H9 (cell line): ENCODE measurements at regions not wholly inside any gene's neighbourhood (a gene's known extent, or its start where the extent isn't known, plus 50 kb on each side); places are given as distances from the start of the nearest gene placed in this dataset.

Experiments used
- DNase-seq: peaks from one replicate; pipeline ENCODE4 v3.0.0-alpha.2; 2017
- H2AFZ ChIP-seq: one replicate; pipeline ENCODE4 v1.6.1; 2013; ENCODE audit warnings: mild to moderate bottlenecking, low read length, control low read depth, moderate library complexity
- H2AK5ac ChIP-seq: 2 replicates; pipeline ENCODE4 v1.6.1; 2013; ENCODE audit warnings: low read length, control low read depth, mixed read lengths; ENCODE audit not compliant: insufficient read length
- H2BK120ac ChIP-seq: one replicate; pipeline ENCODE4 v1.6.1; 2013; ENCODE audit warnings: low read depth, mild to moderate bottlenecking, low read length, control low read depth, inconsistent platforms; ENCODE audit not compliant: poor library complexity, severe bottlenecking
- H2BK12ac ChIP-seq: 2 replicates; pipeline ENCODE4 v1.6.1; 2013; ENCODE audit warnings: low read length, control low read depth, mixed read lengths, low read depth; ENCODE audit not compliant: insufficient read length
- H2BK15ac ChIP-seq: 2 replicates; pipeline ENCODE4 v1.6.1; 2013; ENCODE audit warnings: low read depth, low read length, control low read depth
- H2BK20ac ChIP-seq: one replicate; pipeline ENCODE4 v1.6.1; 2013; ENCODE audit warnings: low read depth, mild to moderate bottlenecking, low read length, control low read depth, inconsistent platforms; ENCODE audit not compliant: poor library complexity, severe bottlenecking
- H2BK5ac ChIP-seq: 2 replicates; pipeline ENCODE4 v1.6.1; 2013; ENCODE audit warnings: low read length, control low read depth, mixed read lengths; ENCODE audit not compliant: insufficient read length
- H3K14ac ChIP-seq: 2 replicates; pipeline ENCODE4 v1.6.1; 2013; ENCODE audit warnings: low read length, control low read depth; ENCODE audit not compliant: insufficient read depth
- H3K18ac ChIP-seq: 2 replicates; pipeline ENCODE4 v1.6.1; 2013; ENCODE audit warnings: low read depth, mild to moderate bottlenecking, mixed read lengths, low read length, control low read depth; ENCODE audit not compliant: insufficient read length
- H3K23ac ChIP-seq: 2 replicates; pipeline ENCODE4 v1.6.1; 2013; ENCODE audit warnings: low read length, control low read depth, mixed read lengths, low read depth; ENCODE audit not compliant: insufficient read length
- H3K23me2 ChIP-seq: 2 replicates; pipeline ENCODE4 v1.6.1; 2013; ENCODE audit warnings: low read depth, mild to moderate bottlenecking, mixed read lengths, low read length, control low read depth; ENCODE audit not compliant: insufficient read length, poor library complexity, severe bottlenecking
- H3K27ac ChIP-seq: 2 replicates; pipeline ENCODE4 v1.5.1; 2013; ENCODE audit warnings: low read length, control low read depth, mixed read lengths, low read depth; ENCODE audit not compliant: insufficient read length
- H3K27me3 ChIP-seq: 2 replicates; pipeline ENCODE4 v1.6.1; 2013; ENCODE audit warnings: low read length, control low read depth, inconsistent platforms; ENCODE audit not compliant: insufficient read depth
- H3K4ac ChIP-seq: 2 replicates; pipeline ENCODE4 v1.6.1; 2013; ENCODE audit warnings: low read depth, mild to moderate bottlenecking, control low read depth, inconsistent platforms, low read length, moderate library complexity
- H3K4me1 ChIP-seq: 2 replicates; pipeline ENCODE4 v1.6.1; 2013; ENCODE audit warnings: low read length, control low read depth, inconsistent platforms; ENCODE audit not compliant: insufficient read depth
- H3K4me2 ChIP-seq: 2 replicates; pipeline ENCODE4 v1.6.1; 2013; ENCODE audit warnings: low read length, control low read depth, mixed read lengths; ENCODE audit not compliant: insufficient read length, insufficient read depth
- H3K56ac ChIP-seq: 2 replicates; pipeline ENCODE4 v1.6.1; 2013; ENCODE audit warnings: low read depth, mild to moderate bottlenecking, mixed read lengths, low read length, control low read depth; ENCODE audit not compliant: insufficient read length
- H3K79me1 ChIP-seq: 2 replicates; pipeline ENCODE4 v1.6.1; 2013; ENCODE audit warnings: low read depth, mild to moderate bottlenecking, moderate library complexity, low read length, control low read depth, inconsistent platforms; ENCODE audit not compliant: insufficient read depth, poor library complexity, severe bottlenecking
- H3K79me2 ChIP-seq: 2 replicates; pipeline ENCODE4 v1.6.1; 2013; ENCODE audit warnings: low read length, control low read depth, inconsistent platforms; ENCODE audit not compliant: insufficient read depth
- H3K9ac ChIP-seq: 2 replicates; pipeline ENCODE4 v1.6.1; 2013; ENCODE audit warnings: low read length, control low read depth, mixed read lengths; ENCODE audit not compliant: insufficient read length; ENCODE audit errors: extremely low read depth
- H3K9me3 ChIP-seq: one replicate; pipeline ENCODE4 v1.6.1; 2013; ENCODE audit warnings: low read depth, low read length, inconsistent platforms; ENCODE audit not compliant: control insufficient read depth
- H3T11ph ChIP-seq: one replicate; pipeline ENCODE4 v1.6.1; 2013; ENCODE audit warnings: mild to moderate bottlenecking, low read length, control low read depth, inconsistent platforms
- H4K20me1 ChIP-seq: one replicate; pipeline ENCODE4 v1.6.1; 2013; ENCODE audit not compliant: control insufficient read depth, insufficient read length, insufficient read depth
- H4K5ac ChIP-seq: 2 replicates; pipeline ENCODE4 v1.6.1; 2013; ENCODE audit warnings: low read depth, mild to moderate bottlenecking, mixed read lengths, low read length, control low read depth; ENCODE audit not compliant: insufficient read length
- H4K8ac ChIP-seq: replicated peaks from 2 replicates; pipeline ENCODE4 v1.6.1; 2013; ENCODE audit warnings: low read length, control low read depth, mixed read lengths, low read depth; ENCODE audit not compliant: insufficient read length
- H4K91ac ChIP-seq: 2 replicates; pipeline ENCODE4 v1.6.1; 2013; ENCODE audit warnings: low read depth, mild to moderate bottlenecking, moderate library complexity, mixed read lengths, low read length, control low read depth; ENCODE audit not compliant: insufficient read length
- H3K27ac Mint-ChIP-seq, 3 experiments: 2 replicates in 2 of 3; 3 replicates in 1 of 3; pipeline ENCODE4 v1.8.0; 2020 to 2021; ENCODE audit warnings: mixed read lengths in 3 of 3, mild to moderate bottlenecking in 1 of 3, moderate library complexity in 1 of 3
- H3K27me3 Mint-ChIP-seq: 2 replicates; pipeline ENCODE4 v1.8.0; 2021; ENCODE audit warnings: low read depth, mild to moderate bottlenecking, moderate library complexity, mixed read lengths
- H3K36me3 Mint-ChIP-seq, 3 experiments: 2 replicates in 2 of 3; 3 replicates in 1 of 3; pipeline ENCODE4 v1.8.0; 2020 to 2021; ENCODE audit warnings: low read depth in 3 of 3, mixed read lengths in 3 of 3; ENCODE audit not compliant: insufficient read depth in 1 of 3
- H3K4me1 Mint-ChIP-seq, 2 experiments: 2 replicates each; pipeline ENCODE4 v1.8.0; 2020; ENCODE audit warnings: mixed read lengths in 2 of 2
- H3K4me3 Mint-ChIP-seq, 2 experiments: 2 replicates in 1 of 2; 3 replicates in 1 of 2; pipeline ENCODE4 v1.8.0; 2020 to 2021; ENCODE audit warnings: mild to moderate bottlenecking in 2 of 2, mixed read lengths in 2 of 2, moderate library complexity in 1 of 2
- H3K9me3 Mint-ChIP-seq, 2 experiments: 2 replicates in 1 of 2; 3 replicates in 1 of 2; pipeline ENCODE4 v1.8.0; 2020; ENCODE audit warnings: mild to moderate bottlenecking in 2 of 2, mixed read lengths in 2 of 2, moderate library complexity in 1 of 2
- CTCF ChIP-seq: fragments of 200-600 bp; sonication (generic); conservative IDR thresholded peaks from 3 replicates; pipeline ENCODE4 v1.8.0; 2021; ENCODE audit warnings: antibody characterized with exemption, mild to moderate bottlenecking
- WGBS: extraction: QIAGEN DNeasy Blood & Tissue Kit; methylation state at CpG from one replicate; pipeline ENCODE4 v1.1.7; 2013; ENCODE audit warnings: missing lambda C conversion rate, low lambda C conversion rate, mixed read lengths; ENCODE audit not compliant: insufficient read length; ENCODE audit errors: extremely low coverage; 5-methylcytosine and 5-hydroxymethylcytosine counted together

- no peak for TF ChIP-seq CTCF
- no peak overlapping the region for H3K4me3 Mint-ChIP-seq
- no peak overlapping the region for H3K4ac ChIP-seq
- no CpG with 5 or more reads among the region's 3 CpGs for WGBS
- no peaks in the 10 kb centered on the region for H3K36me3 Mint-ChIP-seq
- no peaks in the 10 kb centered on the region for H3K4me1 ChIP-seq
- no peak overlapping the region for H3K18ac ChIP-seq
- H2BK5ac ChIP-seq: no peak overlapping the region
- no peak overlapping the region for H3K56ac ChIP-seq
- no peaks in the 10 kb centered on the region for H3K9me3 ChIP-seq
- H2AK5ac ChIP-seq: no peak overlapping the region
- H2BK15ac ChIP-seq: no peak overlapping the region
- H2BK20ac ChIP-seq: no peak overlapping the region
- no peaks in the 10 kb centered on the region for H4K20me1 ChIP-seq
- H2AFZ ChIP-seq: no peak overlapping the region
- H3K27ac ChIP-seq: no peak overlapping the region
- no peaks in the 10 kb centered on the region for H3K9me3 Mint-ChIP-seq
- H3K79me2 ChIP-seq: no peaks in the 10 kb centered on the region
- no peak overlapping the region for H3K27ac Mint-ChIP-seq
- no peak overlapping the region for H3K23ac ChIP-seq
- no peak overlapping the region for H2BK120ac ChIP-seq
- no peaks in the 10 kb centered on the region for H3K27me3 Mint-ChIP-seq
- H3K27me3 ChIP-seq: no peaks in the 10 kb centered on the region
- no peak overlapping the region for H3K4me2 ChIP-seq
- no peaks in the 10 kb centered on the region for H3K23me2 ChIP-seq
- H3K14ac ChIP-seq: no peak overlapping the region
- H3K4me1 Mint-ChIP-seq: no peaks in the 10 kb centered on the region
- H4K8ac ChIP-seq: no peak overlapping the region
- H3K9ac ChIP-seq: no peak overlapping the region
- no peak overlapping the region for H2BK12ac ChIP-seq
- H3T11ph ChIP-seq: no peak overlapping the region
- no peaks in the 10 kb centered on the region for H3K79me1 ChIP-seq
- H4K5ac ChIP-seq: no peak overlapping the region
- no peak for DNase-seq
- no peak overlapping the region for H4K91ac ChIP-seq
Observed at GRCh38 chr4:53771326-53771725, 180.0 kb upstream of the LNX1 start.
